H1 (cell line): ENCODE measurements at regions not wholly inside any gene's neighbourhood (a gene's known extent, or its start where the extent isn't known, plus 50 kb on each side); places are given as distances from the start of the nearest gene placed in this dataset.

Experiments
- CTCF ChIA-PET: fragments of 300-600 bp; sonication (Branson Sonifier 250); formaldehyde crosslinking; loops from one replicate; lab custom pipeline; 2021; ENCODE audit not compliant: partially characterized antibody; lab: Charles Lee
- POLR2A ChIA-PET: fragments of 300-600 bp; sonication (Branson Sonifier 250); formaldehyde crosslinking; loops from one replicate; lab custom pipeline; 2021; ENCODE audit warnings: inconsistent platforms; ENCODE audit not compliant: partially characterized antibody; lab: Charles Lee
- DNase-seq, 2 experiments: peaks; one replicate each; pipeline versions ENCODE4 v3.0.0 to v3.0.0-alpha.2; 2010 to 2022; ENCODE audit warnings: low spot score in 2 of 2, low read depth in 1 of 2, mixed read lengths in 1 of 2
- FAIRE-seq: peaks from 2 replicates; lab custom pipeline; 2011; peaks lifted over from hg19 to GRCh38; lab: Jason Lieb, UNC
- H2AFZ ChIP-seq: 2 replicates; pipeline ENCODE4 v1.8.1; 2012; ENCODE audit warnings: low read length, inconsistent platforms
- H2AK5ac ChIP-seq: 2 replicates; pipeline ENCODE4 v1.6.1; 2013; ENCODE audit warnings: low read depth, low read length
- H2BK120ac ChIP-seq: replicated peaks from 2 replicates; pipeline ENCODE3; 2013; ENCODE audit warnings: low read depth, low read length, inconsistent platforms
- H2BK12ac ChIP-seq: 2 replicates; pipeline ENCODE4 v1.6.1; 2013; ENCODE audit warnings: low read depth, low read length
- H2BK15ac ChIP-seq: 2 replicates; pipeline ENCODE4 v1.6.1; 2013; ENCODE audit warnings: low read length
- H2BK20ac ChIP-seq: 2 replicates; pipeline ENCODE4 v1.6.1; 2013; ENCODE audit warnings: low read length
- H2BK5ac ChIP-seq: 2 replicates; pipeline ENCODE4 v1.6.1; 2013; ENCODE audit warnings: low read depth, low read length
- H3K14ac ChIP-seq: 2 replicates; pipeline ENCODE4 v1.6.1; 2013; ENCODE audit warnings: inconsistent platforms; ENCODE audit not compliant: insufficient read length
- H3K18ac ChIP-seq: 2 replicates; pipeline ENCODE4 v1.6.1; 2013; ENCODE audit warnings: low read length; ENCODE audit errors: extremely low read depth
- H3K23ac ChIP-seq: 2 replicates; pipeline ENCODE4 v1.6.1; 2013; ENCODE audit warnings: inconsistent platforms; ENCODE audit not compliant: insufficient read length
- H3K23me2 ChIP-seq: 2 replicates; pipeline ENCODE4 v1.6.1; 2013; ENCODE audit warnings: low read depth, low read length
- H3K27ac ChIP-seq: 2 replicates; pipeline ENCODE4 v1.6.1; 2011; ENCODE audit warnings: low read depth, low read length, inconsistent platforms
- H3K27me3 ChIP-seq, 4 experiments: replicated peaks in 1 of 4; 1 replicate in 1 of 4; 2 replicates in 3 of 4; pipeline versions ENCODE4 v1.6.1 to v1.8.1; 2011 to 2013; ENCODE audit warnings: low read length in 3 of 4, mild to moderate bottlenecking in 3 of 4, inconsistent platforms in 2 of 4, mixed read lengths in 2 of 4, moderate library complexity in 1 of 4; ENCODE audit not compliant: control insufficient read depth in 3 of 4, insufficient read depth in 3 of 4; ENCODE audit errors: extremely low read depth in 1 of 4
- H3K36me3 ChIP-seq, 4 experiments: 2 replicates each; pipeline versions ENCODE4 v1.6.1 to v1.8.1; 2011 to 2013; ENCODE audit warnings: mild to moderate bottlenecking in 4 of 4, low read length in 3 of 4, moderate library complexity in 2 of 4, control low read depth in 1 of 4, inconsistent platforms in 1 of 4; ENCODE audit not compliant: insufficient read depth in 4 of 4, control insufficient read depth in 2 of 4
- H3K4ac ChIP-seq: replicated peaks from 2 replicates; pipeline ENCODE3; 2013; ENCODE audit warnings: low read length, low read depth, mixed read lengths, inconsistent platforms; ENCODE audit not compliant: insufficient read length
- H3K4me1 ChIP-seq, 4 experiments: replicated peaks in 1 of 4; 1 replicate in 1 of 4; 2 replicates in 3 of 4; pipeline versions ENCODE4 v1.6.1 to v1.8.1; 2011 to 2013; ENCODE audit warnings: low read length in 3 of 4, inconsistent platforms in 2 of 4, mixed read lengths in 1 of 4; ENCODE audit not compliant: insufficient read depth in 4 of 4, control insufficient read depth in 3 of 4
- H3K4me2 ChIP-seq, 2 experiments: 2 replicates each; pipeline versions ENCODE4 v1.6.1 to v1.8.1; 2011 to 2013; ENCODE audit warnings: low read depth in 2 of 2, low read length in 2 of 2, control low read depth in 1 of 2, inconsistent platforms in 1 of 2, mild to moderate bottlenecking in 1 of 2; ENCODE audit not compliant: insufficient read depth in 1 of 2
- H3K4me3 ChIP-seq, 4 experiments: fragments of 200-600, 300-600 bp in 1 of 4; sonication (generic), shearing (Covaris generic), sonication (Bioruptor Twin) in 1 of 4; 2 replicates each; pipeline versions ENCODE4 v1.5.1 to v1.8.1; 2011 to 2016; ENCODE audit warnings: low read length in 4 of 4, low read depth in 3 of 4, control low read depth in 2 of 4, inconsistent platforms in 2 of 4, mild to moderate bottlenecking in 2 of 4, mixed read lengths in 1 of 4, moderate library complexity in 1 of 4; ENCODE audit not compliant: insufficient read depth in 2 of 4; ENCODE audit errors: extremely low read depth in 1 of 4
- H3K56ac ChIP-seq: replicated peaks from 2 replicates; pipeline ENCODE3; 2013; ENCODE audit warnings: low read depth, mild to moderate bottlenecking, mixed read lengths, low read length, inconsistent platforms; ENCODE audit not compliant: insufficient read length
- H3K79me1 ChIP-seq: 2 replicates; pipeline ENCODE4 v1.6.1; 2013; ENCODE audit warnings: low read depth, low read length, control low read depth
- H3K79me2 ChIP-seq, 2 experiments: 2 replicates each; pipeline versions ENCODE4 v1.6.1 to v1.8.1; 2012 to 2013; ENCODE audit warnings: low read length in 2 of 2, mild to moderate bottlenecking in 2 of 2, inconsistent platforms in 1 of 2; ENCODE audit not compliant: insufficient read depth in 2 of 2, control insufficient read depth in 1 of 2
- H3K9ac ChIP-seq, 4 experiments: replicated peaks in 1 of 4; 1 replicate in 1 of 4; 2 replicates in 3 of 4; pipeline versions ENCODE4 v1.6.1 to v1.8.1; 2011 to 2013; ENCODE audit warnings: low read depth in 3 of 4, low read length in 3 of 4, control low read depth in 2 of 4, mild to moderate bottlenecking in 2 of 4, moderate library complexity in 2 of 4, inconsistent platforms in 1 of 4; ENCODE audit errors: extremely low read depth in 1 of 4
- H3K9me3 ChIP-seq, 2 experiments: 2 replicates each; pipeline versions ENCODE4 v1.6.1 to v1.8.1; 2012 to 2013; ENCODE audit warnings: mild to moderate bottlenecking in 2 of 2, moderate library complexity in 2 of 2, control low read depth in 1 of 2, inconsistent platforms in 1 of 2, low read depth in 1 of 2, low read length in 1 of 2, mixed read lengths in 1 of 2; ENCODE audit not compliant: insufficient read depth in 2 of 2
- H4K20me1 ChIP-seq, 2 experiments: replicated peaks in 1 of 2; 2 replicates each; pipeline versions ENCODE3 to v1.8.1; 2011 to 2013; ENCODE audit warnings: inconsistent platforms in 2 of 2, low read length in 2 of 2, mild to moderate bottlenecking in 1 of 2; ENCODE audit not compliant: insufficient read depth in 2 of 2, control insufficient read depth in 1 of 2
- H4K5ac ChIP-seq: 2 replicates; pipeline ENCODE4 v1.6.1; 2013; ENCODE audit warnings: low read length, low read depth, mixed read lengths, inconsistent platforms; ENCODE audit not compliant: insufficient read length
- H4K8ac ChIP-seq: 2 replicates; pipeline ENCODE4 v1.8.0; 2013; ENCODE audit warnings: mild to moderate bottlenecking, moderate library complexity, low read length, inconsistent platforms; ENCODE audit not compliant: insufficient read depth; ENCODE audit errors: extremely low read depth
- H4K91ac ChIP-seq: replicated peaks from 2 replicates; pipeline ENCODE3; 2013; ENCODE audit warnings: low read length, mixed read lengths, inconsistent platforms; ENCODE audit not compliant: insufficient read length
- CBX8 ChIP-seq: fragments of 300-800, 300-1000 bp; sonication (generic); IDR thresholded peaks from 2 replicates; pipeline ENCODE4 v1.7.1; 2016; ENCODE audit warnings: low read depth, low read length, borderline replicate concordance
- CREB1 ChIP-seq: IDR thresholded peaks from 2 replicates; pipeline ENCODE4 v1.6.1; 2012; ENCODE audit warnings: inconsistent platforms
- EZH2 ChIP-seq: fragments of 200-600 bp; sonication (generic); IDR thresholded peaks from 2 replicates; pipeline ENCODE4 v1.7.1; 2012; ENCODE audit warnings: low read depth, mild to moderate bottlenecking, moderate library complexity, low read length, inconsistent platforms; ENCODE audit not compliant: severe bottlenecking
- WGBS, 2 experiments: shearing (Covaris generic) in 1 of 2; methylation state at CpG; one replicate each; pipeline versions ENCODE4 v1.1.6 to v1.1.7; 2013 to 2015; ENCODE audit warnings: low lambda C conversion rate in 2 of 2, mixed read lengths in 2 of 2, inconsistent platforms in 1 of 2, low coverage in 1 of 2, missing lambda C conversion rate in 1 of 2; ENCODE audit not compliant: insufficient replicate concordance in 2 of 2, insufficient coverage in 1 of 2, insufficient read length in 1 of 2; ENCODE audit errors: extremely low coverage in 1 of 2, missing lambda C conversion rate in 1 of 2; 5-methylcytosine and 5-hydroxymethylcytosine counted together
- TF ChIP-seq, protein P1 (sequence below): IDR thresholded peaks from 2 replicates; pipeline ENCODE4 v1.6.1; 2011; ENCODE audit warnings: low read depth, mild to moderate bottlenecking, low read length; ENCODE audit not compliant: insufficient read depth

- FAIRE-seq, result no peak
- no peak overlapping the region for H2BK120ac ChIP-seq
- no peak for DNase-seq
- TF ChIP-seq, protein P1, sequence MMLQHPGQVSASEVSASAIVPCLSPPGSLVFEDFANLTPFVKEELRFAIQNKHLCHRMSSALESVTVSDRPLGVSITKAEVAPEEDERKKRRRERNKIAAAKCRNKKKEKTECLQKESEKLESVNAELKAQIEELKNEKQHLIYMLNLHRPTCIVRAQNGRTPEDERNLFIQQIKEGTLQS, result no peak
- TF ChIP-seq CREB1, result no peak
- no peak for TF ChIP-seq EZH2
- TF ChIP-seq CBX8, result no peak
These were observed 293.4 kb downstream of the CDK5RAP2 start for GRCh38 chr9:120286530-120286929.

More at GRCh38 chr9:120286530-120286929, 293.4 kb downstream of the CDK5RAP2 start:
- Histone ChIP-seq H2BK5ac (no peak overlapping the region), H3K27me3 (no peaks in the 10 kb centered on the region), H3K79me1 (no peaks in the 10 kb centered on the region), H3K4me3 (no peak overlapping the region), H3K27ac (no peak overlapping the region), H3K56ac (no peak overlapping the region), H3K18ac (no peak overlapping the region), H3K79me2 (no peaks in the 10 kb centered on the region), H4K20me1 (no peaks in the 10 kb centered on the region), H3K9ac (no peak overlapping the region), H2AK5ac (no peak overlapping the region), H3K23ac (no peak overlapping the region), H3K23me2 (no peaks in the 10 kb centered on the region), H3K4me1 (peaks cover 0 to 3% (median 0%) of the 10 kb centered on the region in 4 experiments; a peak in 1 of 7 replicates), H2BK15ac (no peak overlapping the region), H4K8ac (no peak overlapping the region), H3K36me3 (no peaks in the 10 kb centered on the region), H4K91ac (no peak overlapping the region), H3K4ac (no peak overlapping the region), H3K9me3 (no peaks in the 10 kb centered on the region), H3K14ac (no peak overlapping the region), H3K4me2 (no peak overlapping the region), H4K5ac (no peak overlapping the region), H2BK20ac (no peak overlapping the region), H2BK12ac (no peak overlapping the region), H2AFZ (no peak overlapping the region)
- 87% methylated on average over 3 of the region's 3 CpGs; no CpG with 5 or more reads in 1 of the 2 experiments for WGBS, 2 experiments
- ChIA-PET CTCF (interaction anchor here (0.8 to 3.1 kb wide), 4 partner anchors 11 to 153 kb away, joined by 3 to 10 read pairs (median 4); no protein-coding TSS in a partner anchor), POLR2A (interaction anchor here (0.6 kb wide), 1 partner anchor 558 kb away, joined by 3 read pairs; no protein-coding TSS in a partner anchor)
